Endothelial cell of umbilical vein (primary cell): ENCODE measurements at regions not wholly inside any gene's neighbourhood (a gene's known extent, or its start where the extent isn't known, plus 50 kb on each side); places are given as distances from the start of the nearest gene placed in this dataset.

Experiments
- CTCF ChIP-seq, 2 donors: IDR thresholded peaks; 1 replicate in 1 of 2; 2 replicates in 1 of 2; pipeline ENCODE4 v1.5.1; 2011; ENCODE audit warnings: low read length in 2 of 2, mild to moderate bottlenecking in 2 of 2, moderate library complexity in 2 of 2, control low read depth in 1 of 2, inconsistent platforms in 1 of 2, low read depth in 1 of 2; ENCODE audit not compliant: insufficient read depth in 1 of 2; ENCODE audit errors: extremely low read depth in 1 of 2
- GATA2 ChIP-seq: IDR thresholded peaks from 2 replicates; pipeline ENCODE4 v1.7.0; 2011; ENCODE audit warnings: low read depth, mild to moderate bottlenecking, moderate library complexity, mixed read lengths, low read length; ENCODE audit not compliant: insufficient read length, insufficient read depth
- MAX ChIP-seq: IDR thresholded peaks from 2 replicates; pipeline ENCODE4 v1.6.1; 2011; ENCODE audit not compliant: insufficient read depth, insufficient read length
- MYC ChIP-seq: IDR thresholded peaks from one replicate; pipeline ENCODE4 v1.6.1; 2011; ENCODE audit warnings: mild to moderate bottlenecking, low read depth, low read length

GRCh38 chr1:209473025-209473424, 110.5 kb upstream of the CAMK1G start:
- no peak for TF ChIP-seq GATA2
- no peak for TF ChIP-seq MAX
- TF ChIP-seq CTCF (IDR thresholded peaks at IDR 0.05; ENCODE audit: extremely low read depth in 1 of 2, insufficient read depth in 1 of 2, low read depth in 1 of 2, low read length in 2 of 2), result no peak
- TF ChIP-seq MYC, result no peak
